GM12873 (cell line): ENCODE measurements at regions not wholly inside any gene's neighbourhood (a gene's known extent, or its start where the extent isn't known, plus 50 kb on each side); places are given as distances from the start of the nearest gene placed in this dataset.

Source experiments
- TF ChIP-seq, protein P1 (sequence below): IDR thresholded peaks from 2 replicates; pipeline ENCODE4 v1.5.1; 2012; ENCODE audit warnings: low read depth, mild to moderate bottlenecking, moderate library complexity, low read length, control low read depth; ENCODE audit not compliant: insufficient read depth; ENCODE audit errors: missing control alignments

DNA sequence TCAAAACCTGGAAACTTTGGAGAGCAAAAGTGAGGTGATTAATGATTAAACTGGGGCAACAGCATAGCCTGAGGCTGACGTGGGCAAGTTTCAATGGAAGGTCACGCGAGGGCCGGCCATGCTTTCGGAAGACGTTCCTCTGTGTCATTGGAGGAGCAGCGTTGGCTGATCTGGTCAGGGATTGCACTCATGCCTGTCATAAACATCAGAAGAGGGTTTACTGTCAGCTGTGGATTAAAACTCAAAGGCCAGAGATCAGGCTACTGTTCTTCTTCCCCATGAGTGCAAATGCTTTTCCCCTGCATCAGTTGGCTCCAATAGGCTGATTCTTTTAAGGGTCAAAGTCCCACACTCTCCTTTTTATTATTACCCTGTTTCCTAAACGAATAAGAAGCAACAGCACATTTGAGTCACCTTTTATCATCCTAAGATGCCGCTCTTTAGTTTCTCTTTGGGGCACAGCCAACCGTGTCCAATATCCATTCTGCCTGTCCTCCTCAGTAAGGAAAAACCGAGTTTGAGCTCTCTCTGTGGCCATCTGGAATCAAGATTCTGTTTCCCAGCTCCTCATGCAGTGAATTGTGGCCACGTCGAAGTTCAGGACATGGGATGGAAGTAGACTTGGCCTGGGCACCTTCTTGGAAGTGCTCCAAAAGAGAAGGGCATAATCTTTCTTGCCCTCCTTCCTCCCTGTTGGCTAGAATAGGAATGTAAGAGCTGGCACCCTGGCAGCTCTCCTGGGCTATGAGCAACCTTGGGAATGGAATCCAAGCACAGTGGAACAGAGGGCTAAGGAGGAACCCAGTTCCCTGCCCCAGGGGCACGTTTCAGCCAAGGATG, 62.5 kb upstream of the INSIG1 start:
- TF ChIP-seq, protein P1, sequence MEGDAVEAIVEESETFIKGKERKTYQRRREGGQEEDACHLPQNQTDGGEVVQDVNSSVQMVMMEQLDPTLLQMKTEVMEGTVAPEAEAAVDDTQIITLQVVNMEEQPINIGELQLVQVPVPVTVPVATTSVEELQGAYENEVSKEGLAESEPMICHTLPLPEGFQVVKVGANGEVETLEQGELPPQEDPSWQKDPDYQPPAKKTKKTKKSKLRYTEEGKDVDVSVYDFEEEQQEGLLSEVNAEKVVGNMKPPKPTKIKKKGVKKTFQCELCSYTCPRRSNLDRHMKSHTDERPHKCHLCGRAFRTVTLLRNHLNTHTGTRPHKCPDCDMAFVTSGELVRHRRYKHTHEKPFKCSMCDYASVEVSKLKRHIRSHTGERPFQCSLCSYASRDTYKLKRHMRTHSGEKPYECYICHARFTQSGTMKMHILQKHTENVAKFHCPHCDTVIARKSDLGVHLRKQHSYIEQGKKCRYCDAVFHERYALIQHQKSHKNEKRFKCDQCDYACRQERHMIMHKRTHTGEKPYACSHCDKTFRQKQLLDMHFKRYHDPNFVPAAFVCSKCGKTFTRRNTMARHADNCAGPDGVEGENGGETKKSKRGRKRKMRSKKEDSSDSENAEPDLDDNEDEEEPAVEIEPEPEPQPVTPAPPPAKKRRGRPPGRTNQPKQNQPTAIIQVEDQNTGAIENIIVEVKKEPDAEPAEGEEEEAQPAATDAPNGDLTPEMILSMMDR = no peak

DNA sequence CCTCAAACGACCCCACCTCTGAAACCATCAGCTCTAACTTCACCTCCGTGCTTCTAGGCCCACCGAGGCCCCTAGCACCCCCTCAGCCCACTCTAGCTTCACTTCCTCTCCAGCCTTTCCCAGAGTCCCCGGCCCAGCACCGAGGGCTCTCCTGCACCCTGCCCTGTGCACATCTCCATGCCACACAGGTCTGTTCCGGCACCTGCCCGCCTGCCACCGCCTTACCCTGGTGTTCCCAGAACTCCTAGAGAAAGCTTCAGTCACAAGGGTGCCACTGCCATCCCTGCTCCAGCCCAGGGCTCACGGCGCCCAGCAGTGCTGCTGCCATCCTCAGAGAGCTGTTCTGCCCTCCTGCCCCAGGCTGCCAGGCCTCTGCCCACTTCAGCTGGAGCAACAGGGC, 61.3 kb upstream of the INSIG1 start:
- TF ChIP-seq, protein P1 = no peak

DNA sequence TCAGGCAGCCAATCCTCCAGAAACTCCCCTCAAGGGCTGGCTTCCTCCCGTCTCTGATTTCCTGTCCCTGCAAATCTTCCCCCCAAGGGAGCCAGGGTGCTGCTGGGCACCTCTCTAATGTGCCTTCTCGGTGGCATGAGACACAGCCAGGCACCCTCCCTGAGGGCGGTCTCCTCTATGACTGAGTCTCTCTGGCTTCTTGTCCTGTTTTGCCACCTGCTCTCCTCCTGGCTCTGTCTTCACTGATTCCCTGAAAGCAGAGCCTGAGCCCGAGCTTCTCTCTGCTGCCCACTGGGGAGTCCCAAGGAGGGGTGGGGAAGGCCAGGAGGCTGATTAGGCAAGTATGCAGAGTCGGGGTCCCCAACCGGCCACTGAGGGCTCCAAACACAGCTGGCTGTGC, 60.4 kb upstream of the INSIG1 start:
- TF ChIP-seq, protein P1 = no peak

DNA sequence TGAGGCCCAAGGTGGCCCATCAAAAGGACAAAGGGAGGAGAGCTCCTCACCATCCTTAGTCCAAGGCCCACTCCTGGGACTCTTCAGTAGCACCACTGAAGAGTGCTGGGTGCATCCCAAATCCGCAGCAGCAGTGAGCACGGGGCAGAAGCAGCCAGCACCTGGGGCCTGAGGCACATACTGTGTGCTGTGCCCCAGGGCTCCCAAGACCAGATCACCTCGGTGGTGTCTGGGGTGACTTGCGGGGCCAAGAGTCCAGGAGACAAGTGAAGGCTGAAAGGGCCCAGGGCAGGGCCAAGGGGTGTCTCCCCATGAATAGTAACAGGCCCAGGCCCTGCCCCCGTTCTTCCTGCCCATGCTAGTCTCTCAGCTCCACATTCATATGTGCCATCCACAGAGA, 59.9 kb upstream of the INSIG1 start:
- TF ChIP-seq, protein P1 = no peak

DNA sequence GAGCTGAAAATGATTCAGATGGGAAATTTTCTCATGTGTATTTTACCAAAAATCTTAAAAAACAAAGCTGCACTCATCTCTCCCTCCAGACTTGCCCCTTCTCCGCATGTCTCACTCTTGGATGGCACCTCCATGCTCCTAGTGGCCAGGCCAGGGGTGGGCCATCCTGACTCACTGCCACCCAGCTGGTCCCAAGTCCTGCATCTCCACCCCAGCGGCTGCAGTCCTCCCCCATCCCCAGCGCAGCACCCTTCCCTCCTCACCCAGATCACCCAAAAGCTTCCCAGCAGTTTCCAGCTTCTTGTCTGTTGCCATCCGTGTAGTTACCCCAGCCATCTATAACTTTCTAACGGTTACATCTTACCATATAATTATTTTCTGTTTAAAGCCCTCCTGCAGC, 53.0 kb upstream of the INSIG1 start:
- TF ChIP-seq, protein P1 = no peak

DNA sequence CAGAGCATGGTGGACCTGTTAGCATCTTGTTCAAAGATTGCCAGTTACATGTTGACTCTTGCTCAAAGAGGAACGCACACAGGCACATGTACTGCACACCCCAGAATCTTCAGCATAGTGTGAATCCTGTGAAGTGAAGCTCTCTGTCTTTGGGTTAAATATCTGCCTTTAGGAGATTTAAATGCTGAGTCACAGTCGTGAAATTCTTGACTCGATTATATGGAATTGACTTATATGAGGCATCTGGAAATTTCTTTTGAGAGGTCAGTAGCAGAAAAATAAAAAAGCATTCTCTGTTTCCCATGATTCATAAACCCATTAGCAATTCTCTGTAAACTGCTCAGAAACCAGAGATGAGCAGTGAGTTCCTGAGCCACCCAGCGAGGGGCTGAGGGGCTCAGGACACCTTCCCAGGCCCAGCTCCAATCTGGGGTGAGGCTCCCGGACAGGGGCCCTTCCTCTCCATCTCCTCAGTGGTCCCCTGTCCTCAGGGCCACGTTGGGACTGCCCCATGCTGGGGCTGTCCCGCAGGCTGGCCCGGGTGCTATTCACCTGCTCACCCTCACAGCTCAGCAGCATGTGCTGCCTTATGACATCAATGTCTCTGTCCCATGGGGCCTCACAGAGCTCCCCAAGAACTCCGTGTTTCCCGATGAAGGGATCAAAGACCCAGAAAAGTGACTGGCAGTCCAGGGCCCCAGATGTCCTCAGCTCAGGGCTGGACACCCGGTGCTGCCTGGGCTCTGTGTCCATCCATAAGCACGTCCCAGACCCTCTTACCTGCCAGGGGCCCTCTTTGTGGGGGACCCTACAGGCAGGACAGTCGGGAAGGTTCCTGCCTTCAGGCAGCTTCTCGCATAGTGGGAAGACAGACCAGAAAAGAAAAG, 50.0 kb upstream of the INSIG1 start:
- TF ChIP-seq, protein P1 = no peak
